OCI-LY3 (cell line): ENCODE measurements at regions not wholly inside any gene's neighbourhood (a gene's known extent, or its start where the extent isn't known, plus 50 kb on each side); places are given as distances from the start of the nearest gene placed in this dataset.

ENCODE experiments used
- H2AFZ ChIP-seq: fragments of 200-600, 300-600 bp; shearing (Covaris generic); 2 replicates; pipeline ENCODE4 v1.6.0; 2014; ENCODE audit warnings: antibody characterized with exemption, low read depth, low read length
- H3K27ac ChIP-seq: fragments of 200-600, 300-600 bp; sonication (generic); 2 replicates; pipeline ENCODE4 v1.5.1; 2014; ENCODE audit warnings: mild to moderate bottlenecking, low read length, moderate library complexity, mixed read lengths
- H3K27me3 ChIP-seq: fragments of 200-600, 300-600 bp; sonication (generic); 2 replicates; pipeline ENCODE4 v1.6.1; 2014; ENCODE audit warnings: low read depth, low read length, mixed read lengths
- H3K36me3 ChIP-seq: fragments of 200-600, 300-600 bp; sonication (generic); replicated peaks from 2 replicates; pipeline ENCODE3; 2014; ENCODE audit warnings: low read depth, low read length, mixed read lengths
- H3K4me1 ChIP-seq: fragments of 300-600, 200-600 bp; sonication (generic); 2 replicates; pipeline ENCODE4 v1.6.1; 2014; ENCODE audit warnings: low read length, mixed read lengths
- H3K4me2 ChIP-seq: fragments of 200-600, 300-600 bp; sonication (generic); 2 replicates; pipeline ENCODE4 v1.6.1; 2014; ENCODE audit warnings: low read length, mixed read lengths
- H3K4me3 ChIP-seq: fragments of 300-600, 200-600 bp; sonication (generic); 2 replicates; pipeline ENCODE4 v1.5.1; 2014; ENCODE audit warnings: antibody characterized with exemption, mild to moderate bottlenecking, low read length, moderate library complexity
- H3K79me2 ChIP-seq: fragments of 300-600, 200-600 bp; shearing (Covaris generic); 2 replicates; pipeline ENCODE4 v1.6.1; 2014; ENCODE audit warnings: mild to moderate bottlenecking, low read length, mixed read lengths
- H3K9ac ChIP-seq: fragments of 300-600, 200-600 bp; shearing (Covaris generic); 2 replicates; pipeline ENCODE4 v1.6.0; 2014; ENCODE audit warnings: mild to moderate bottlenecking, low read length, moderate library complexity
- H3K9me3 ChIP-seq: fragments of 200-600, 300-600 bp; shearing (Covaris generic); 2 replicates; pipeline ENCODE4 v1.6.1; 2014; ENCODE audit warnings: low read length, mixed read lengths; ENCODE audit not compliant: insufficient read depth
- H4K20me1 ChIP-seq: fragments of 200-600, 300-600 bp; sonication (generic); 2 replicates; pipeline ENCODE4 v1.6.1; 2016; ENCODE audit warnings: low read length, mixed read lengths; ENCODE audit not compliant: insufficient read depth
- CTCF ChIP-seq: fragments of 200-600, 300-600 bp; sonication (generic); IDR thresholded peaks from 2 replicates; pipeline ENCODE4 v1.5.1; 2014; ENCODE audit warnings: antibody characterized with exemption, low read length, low read depth
- EZH2phosphoT487 ChIP-seq: fragments of 200-600 bp; shearing (Covaris generic); IDR thresholded peaks from 2 replicates; pipeline ENCODE4 v1.6.1; 2018; ENCODE audit warnings: antibody characterized with exemption, mixed run types, low read depth

GRCh38 chr3:157667493-157667892, 164.3 kb upstream of the VEPH1 start:
- no peaks in the 10 kb centered on the region for H3K27me3 ChIP-seq
- H3K4me1 ChIP-seq, result no peaks in the 10 kb centered on the region
- no peak overlapping the region for H3K4me3 ChIP-seq
- no peak overlapping the region for H2AFZ ChIP-seq
- H3K36me3 ChIP-seq, result no peaks in the 10 kb centered on the region
- TF ChIP-seq EZH2phosphoT487, result no peak
- TF ChIP-seq CTCF, result no peak
- H3K9me3 ChIP-seq, result no peaks in the 10 kb centered on the region
- no peak overlapping the region for H3K4me2 ChIP-seq
- no peak overlapping the region for H3K9ac ChIP-seq
- no peak overlapping the region for H3K27ac ChIP-seq
- no peaks in the 10 kb centered on the region for H3K79me2 ChIP-seq
- H4K20me1 ChIP-seq, result no peaks in the 10 kb centered on the region

GRCh38 chr3:157662171-157662570, 159.0 kb upstream of the VEPH1 start:
- no peaks in the 10 kb centered on the region for H3K4me1 ChIP-seq
- H3K79me2 ChIP-seq, result no peaks in the 10 kb centered on the region
- no peak overlapping the region for H3K4me3 ChIP-seq
- H2AFZ ChIP-seq, result no peak overlapping the region
- H4K20me1 ChIP-seq, result no peaks in the 10 kb centered on the region
- TF ChIP-seq CTCF (no peak), EZH2phosphoT487 (no peak)
- H3K4me2 ChIP-seq, result no peak overlapping the region
- H3K36me3 ChIP-seq, result no peaks in the 10 kb centered on the region
- H3K9ac ChIP-seq, result no peak overlapping the region
- no peaks in the 10 kb centered on the region for H3K9me3 ChIP-seq
- H3K27ac ChIP-seq, result no peak overlapping the region
- no peaks in the 10 kb centered on the region for H3K27me3 ChIP-seq

GRCh38 chr3:157660847-157661246, 157.6 kb upstream of the VEPH1 start:
- Histone ChIP-seq H3K9me3 (no peaks in the 10 kb centered on the region), H3K4me3 (no peak overlapping the region), H3K27ac (no peak overlapping the region), H3K9ac (no peak overlapping the region), H3K79me2 (no peaks in the 10 kb centered on the region), H3K36me3 (no peaks in the 10 kb centered on the region), H3K4me2 (no peak overlapping the region), H3K4me1 (no peaks in the 10 kb centered on the region), H4K20me1 (no peaks in the 10 kb centered on the region), H2AFZ (no peak overlapping the region), H3K27me3 (no peaks in the 10 kb centered on the region)
- no peak for TF ChIP-seq CTCF
- no peak for TF ChIP-seq EZH2phosphoT487

- Histone ChIP-seq H3K27me3 (no peaks in the 10 kb centered on the region), H3K9me3 (no peaks in the 10 kb centered on the region), H3K4me2 (no peak overlapping the region), H3K36me3 (no peaks in the 10 kb centered on the region), H2AFZ (no peak overlapping the region), H3K4me1 (no peaks in the 10 kb centered on the region), H3K79me2 (no peaks in the 10 kb centered on the region), H3K27ac (no peak overlapping the region), H3K4me3 (no peak overlapping the region), H4K20me1 (no peaks in the 10 kb centered on the region), H3K9ac (no peak overlapping the region)
- no peak for TF ChIP-seq EZH2phosphoT487
- no peak for TF ChIP-seq CTCF
Observed at GRCh38 chr3:157652366-157652765, 149.2 kb upstream of the VEPH1 start.
